GM13977 (cell line): ENCODE measurements at regions not wholly inside any gene's neighbourhood (a gene's known extent, or its start where the extent isn't known, plus 50 kb on each side); places are given as distances from the start of the nearest gene placed in this dataset.

Experiments used
- DNase-seq: peaks from one replicate; pipeline ENCODE4 v3.0.0; 2012; ENCODE audit warnings: low spot score
- CTCF ChIP-seq: IDR thresholded peaks from 2 replicates; pipeline ENCODE4 v1.5.1; 2012; ENCODE audit warnings: mild to moderate bottlenecking, control low read depth; ENCODE audit not compliant: insufficient read depth; ENCODE audit errors: extremely low read depth, missing control alignments
- in situ Hi-C: fragments of 300-500 bp; cut with MboI; formaldehyde crosslinking; loops from one replicate; pipeline ENCODE4 v1.12.0; 2022; ENCODE audit warnings: low sequenced_read_pairs, low pct_unique_long_range_greater_than_20kb, mixed read lengths, inconsistent platforms; ENCODE audit not compliant: unreplicated experiment

GRCh38 chr3:159806412-159806811 lies 182.2 kb upstream of the IL12A start:
- TF ChIP-seq CTCF: no peak
- in situ Hi-C loops: loop anchor here (25.0 kb wide), 1 partner anchor 494 kb away; no protein-coding TSS in a partner anchor
- no peak for DNase-seq

GRCh38 chr3:159807137-159808040 lies 181.2 kb upstream of the IL12A start:
- DNase-seq: no peak
- in situ Hi-C loops: loop anchor here (25.0 kb wide), 1 partner anchor 495 kb away; no protein-coding TSS in a partner anchor
- TF ChIP-seq CTCF: no peak

GRCh38 chr3:159813822-159814531 lies 174.7 kb upstream of the IL12A start:
- no peak for TF ChIP-seq CTCF
- no peak for DNase-seq
- in situ Hi-C loops: loop anchor here (25.0 kb wide), 1 partner anchor 502 kb away; no protein-coding TSS in a partner anchor

GRCh38 chr3:159816512-159816911 lies 172.1 kb upstream of the IL12A start:
- in situ Hi-C loops: loop anchor here (25.0 kb wide), 1 partner anchor 504 kb away; no protein-coding TSS in a partner anchor
- no peak for TF ChIP-seq CTCF
- DNase-seq: no peak

- TF ChIP-seq CTCF: no peak
- in situ Hi-C loops: loop anchor here (25.0 kb wide), 1 partner anchor 505 kb away; no protein-coding TSS in a partner anchor
These were observed 171.5 kb upstream of the IL12A start for GRCh38 chr3:159817126-159817525.

GRCh38 chr3:159817571-159817970 lies 171.1 kb upstream of the IL12A start:
- in situ Hi-C loops: loop anchor here (25.0 kb wide), 1 partner anchor 505 kb away; no protein-coding TSS in a partner anchor
- DNase-seq: no peak
- TF ChIP-seq CTCF: no peak

More at GRCh38 chr3:159817126-159817525, 171.5 kb upstream of the IL12A start:
- DNase-seq: no peak
